OCI-LY1 (cell line): ENCODE measurements at regions not wholly inside any gene's neighbourhood (a gene's known extent, or its start where the extent isn't known, plus 50 kb on each side); places are given as distances from the start of the nearest gene placed in this dataset.

Source experiments
- H2AFZ ChIP-seq: fragments of 200-600 bp; sonication (generic), shearing (Covaris generic); 2 replicates; pipeline ENCODE4 v1.6.0; 2014; ENCODE audit warnings: antibody characterized with exemption, mild to moderate bottlenecking, low read length
- H3F3A ChIP-seq: fragments of 200-600 bp; sonication (generic), shearing (Covaris generic); 2 replicates; pipeline ENCODE4 v1.6.0; 2014; ENCODE audit warnings: mild to moderate bottlenecking, antibody characterized with exemption, low read length, moderate library complexity; ENCODE audit not compliant: insufficient read depth
- H3K27ac ChIP-seq: fragments of 200-600 bp; sonication (generic); 2 replicates; pipeline ENCODE4 v1.5.1; 2014; ENCODE audit warnings: low read length, mixed run types, mild to moderate bottlenecking, low read depth; ENCODE audit not compliant: poor library complexity, severe bottlenecking
- H3K27me3 ChIP-seq: fragments of 200-600 bp; sonication (generic); 2 replicates; pipeline ENCODE4 v1.6.0; 2014; ENCODE audit warnings: antibody characterized with exemption, mild to moderate bottlenecking, low read length, moderate library complexity; ENCODE audit not compliant: insufficient read depth
- H3K36me3 ChIP-seq: fragments of 200-600 bp; sonication (generic); 2 replicates; pipeline ENCODE4 v1.6.1; 2014; ENCODE audit warnings: mild to moderate bottlenecking, antibody characterized with exemption, low read length, moderate library complexity, mixed read lengths; ENCODE audit not compliant: insufficient read depth
- H3K4me1 ChIP-seq: fragments of 200-600 bp; sonication (generic); 2 replicates; pipeline ENCODE4 v1.5.1; 2014; ENCODE audit warnings: mild to moderate bottlenecking, low read length, moderate library complexity; ENCODE audit not compliant: insufficient read depth, severe bottlenecking
- H3K4me2 ChIP-seq: fragments of 200-600 bp; sonication (generic), shearing (Covaris generic); 2 replicates; pipeline ENCODE4 v1.6.1; 2014; ENCODE audit warnings: low read length
- H3K4me3 ChIP-seq: fragments of 200-600 bp; sonication (generic); 2 replicates; pipeline ENCODE4 v1.5.1; 2014; ENCODE audit warnings: low read length, low read depth, mild to moderate bottlenecking, mixed read lengths; ENCODE audit not compliant: poor library complexity, severe bottlenecking
- H3K79me2 ChIP-seq: fragments of 200-600 bp; shearing (Covaris generic); 2 replicates; pipeline ENCODE4 v1.6.1; 2016; ENCODE audit warnings: mixed run types, low read length, mixed read lengths; ENCODE audit not compliant: insufficient read depth
- H3K9ac ChIP-seq: fragments of 200-600 bp; sonication (generic), shearing (Covaris generic); 2 replicates; pipeline ENCODE4 v1.6.1; 2014; ENCODE audit warnings: mild to moderate bottlenecking, low read length, mixed read lengths
- H3K9me2 ChIP-seq: fragments of 200-600 bp; sonication (generic), shearing (Covaris generic); 2 replicates; pipeline ENCODE4 v1.6.1; 2014; ENCODE audit warnings: low read depth, mild to moderate bottlenecking, low read length, mixed read lengths
- H3K9me3 ChIP-seq: fragments of 200-600 bp; shearing (Covaris generic); 2 replicates; pipeline ENCODE4 v1.6.1; 2014; ENCODE audit warnings: low read length, mixed read lengths
- H4K20me1 ChIP-seq: fragments of 200-600 bp; sonication (generic), shearing (Covaris generic); 2 replicates; pipeline ENCODE4 v1.6.0; 2016; ENCODE audit warnings: mild to moderate bottlenecking, low read length; ENCODE audit not compliant: insufficient read depth
- EZH2 ChIP-seq: fragments of 200-600 bp; sonication (generic), shearing (Covaris generic); IDR thresholded peaks from 2 replicates; pipeline ENCODE4 v1.8.0; 2017; ENCODE audit warnings: borderline replicate concordance, mixed run types, mild to moderate bottlenecking, antibody characterized with exemption, low read length, moderate library complexity, mixed read lengths
- TF ChIP-seq, protein P1 (sequence below): fragments of 200-600 bp; sonication (generic), shearing (Covaris generic); IDR thresholded peaks from 2 replicates; pipeline ENCODE4 v1.5.1; 2017; ENCODE audit warnings: mild to moderate bottlenecking, antibody characterized with exemption, low read length, moderate library complexity, mixed read lengths

DNA sequence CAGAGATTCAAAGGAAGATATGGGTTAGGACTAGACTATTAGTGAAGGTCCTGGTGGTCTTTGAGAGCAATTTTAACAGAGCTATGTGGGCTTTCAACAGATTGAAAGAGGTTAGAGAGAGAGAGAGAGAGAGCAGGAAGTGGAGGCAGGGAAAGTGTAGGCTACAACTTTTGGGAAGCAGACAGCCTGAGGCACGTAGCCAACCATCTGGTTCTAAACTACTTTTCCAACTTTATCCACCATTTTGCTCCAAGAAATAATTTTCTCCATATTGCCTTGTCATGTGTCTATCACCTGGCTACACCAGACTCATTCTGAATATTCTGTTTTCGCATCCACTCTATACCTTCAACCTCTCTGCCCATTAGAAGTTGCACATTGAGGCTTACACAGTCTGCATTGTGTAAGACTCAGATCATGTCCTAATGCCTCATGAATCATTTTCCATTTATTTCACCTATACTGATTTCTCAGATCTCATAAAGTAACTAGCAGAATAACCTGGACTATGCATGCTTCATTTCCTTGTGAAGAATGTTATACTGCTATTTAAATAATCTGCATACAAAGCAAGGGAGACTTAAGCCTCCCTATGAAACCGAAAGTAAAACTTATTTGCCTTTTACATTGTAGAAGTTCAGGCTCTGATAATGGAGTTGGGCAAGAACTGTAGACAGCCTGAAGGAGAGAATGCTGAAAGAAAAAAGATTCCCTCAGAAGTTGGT lies 235.6 kb downstream of the ELAVL2 start:
- TF ChIP-seq EZH2, result no peak
- TF ChIP-seq, protein P1, sequence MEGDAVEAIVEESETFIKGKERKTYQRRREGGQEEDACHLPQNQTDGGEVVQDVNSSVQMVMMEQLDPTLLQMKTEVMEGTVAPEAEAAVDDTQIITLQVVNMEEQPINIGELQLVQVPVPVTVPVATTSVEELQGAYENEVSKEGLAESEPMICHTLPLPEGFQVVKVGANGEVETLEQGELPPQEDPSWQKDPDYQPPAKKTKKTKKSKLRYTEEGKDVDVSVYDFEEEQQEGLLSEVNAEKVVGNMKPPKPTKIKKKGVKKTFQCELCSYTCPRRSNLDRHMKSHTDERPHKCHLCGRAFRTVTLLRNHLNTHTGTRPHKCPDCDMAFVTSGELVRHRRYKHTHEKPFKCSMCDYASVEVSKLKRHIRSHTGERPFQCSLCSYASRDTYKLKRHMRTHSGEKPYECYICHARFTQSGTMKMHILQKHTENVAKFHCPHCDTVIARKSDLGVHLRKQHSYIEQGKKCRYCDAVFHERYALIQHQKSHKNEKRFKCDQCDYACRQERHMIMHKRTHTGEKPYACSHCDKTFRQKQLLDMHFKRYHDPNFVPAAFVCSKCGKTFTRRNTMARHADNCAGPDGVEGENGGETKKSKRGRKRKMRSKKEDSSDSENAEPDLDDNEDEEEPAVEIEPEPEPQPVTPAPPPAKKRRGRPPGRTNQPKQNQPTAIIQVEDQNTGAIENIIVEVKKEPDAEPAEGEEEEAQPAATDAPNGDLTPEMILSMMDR, result no peak
- Histone ChIP-seq H4K20me1 (no peaks in the 10 kb centered on the region), H3F3A (no peaks in the 10 kb centered on the region), H3K9me2 (no peaks in the 10 kb centered on the region), H3K9ac (no peak overlapping the region), H3K4me2 (peak overlapping the region; percentile 36; the same call in 1 of the 2 replicates), H3K36me3 (no peaks in the 10 kb centered on the region), H3K27ac (no peak overlapping the region), H2AFZ (no peak overlapping the region), H3K9me3 (no peaks in the 10 kb centered on the region), H3K79me2 (no peaks in the 10 kb centered on the region), H3K27me3 (no peaks in the 10 kb centered on the region), H3K4me3 (no peak overlapping the region), H3K4me1 (no peaks in the 10 kb centered on the region)

DNA sequence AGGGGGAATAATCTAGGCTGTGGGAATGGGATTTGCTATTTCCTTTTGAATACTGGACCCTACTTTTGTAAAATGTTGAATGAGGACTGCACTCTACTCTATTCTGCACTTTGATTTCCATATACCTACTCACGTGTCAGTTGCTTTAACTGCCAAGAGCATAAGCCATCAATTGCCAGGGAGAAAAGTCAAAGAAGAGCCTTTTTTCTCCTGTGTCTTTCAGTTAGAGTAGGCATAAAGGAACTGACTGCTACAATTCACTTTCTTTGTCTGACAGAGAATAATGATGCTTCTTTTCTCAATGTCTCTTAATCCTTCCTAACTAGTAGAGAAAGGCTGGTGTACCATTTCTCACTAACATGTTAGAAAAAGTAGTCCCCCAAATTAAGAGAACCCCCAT lies 231.6 kb downstream of the ELAVL2 start:
- Histone ChIP-seq H3K4me3 (no peak overlapping the region), H3K9me3 (no peaks in the 10 kb centered on the region), H3K4me1 (no peaks in the 10 kb centered on the region), H2AFZ (no peak overlapping the region), H3K4me2 (no peak overlapping the region), H3K79me2 (no peaks in the 10 kb centered on the region), H3F3A (no peaks in the 10 kb centered on the region), H3K27me3 (no peaks in the 10 kb centered on the region), H3K9me2 (no peaks in the 10 kb centered on the region), H4K20me1 (no peaks in the 10 kb centered on the region), H3K9ac (no peak overlapping the region), H3K36me3 (no peaks in the 10 kb centered on the region), H3K27ac (no peak overlapping the region)
- TF ChIP-seq EZH2, result no peak
- TF ChIP-seq, protein P1, result no peak

GRCh38 chr9:23596913-23597634 lies 229.0 kb downstream of the ELAVL2 start:
- H3F3A ChIP-seq, result no peaks in the 10 kb centered on the region
- no peak overlapping the region for H3K27ac ChIP-seq
- H3K9ac ChIP-seq, result no peak overlapping the region
- no peaks in the 10 kb centered on the region for H3K4me1 ChIP-seq
- no peaks in the 10 kb centered on the region for H3K9me2 ChIP-seq
- no peak for TF ChIP-seq EZH2
- TF ChIP-seq, protein P1, result no peak
- H2AFZ ChIP-seq, result no peak overlapping the region
- no peaks in the 10 kb centered on the region for H3K27me3 ChIP-seq
- no peak overlapping the region for H3K4me3 ChIP-seq
- H3K79me2 ChIP-seq, result no peaks in the 10 kb centered on the region
- H3K36me3 ChIP-seq, result no peaks in the 10 kb centered on the region
- H4K20me1 ChIP-seq, result no peaks in the 10 kb centered on the region
- H3K4me2 ChIP-seq, result no peak overlapping the region
- H3K9me3 ChIP-seq, result no peaks in the 10 kb centered on the region
